Motor neuron (in vitro differentiated cells): ENCODE measurements at regions not wholly inside any gene's neighbourhood (a gene's known extent, or its start where the extent isn't known, plus 50 kb on each side); places are given as distances from the start of the nearest gene placed in this dataset.
"Not testable (repeated sequence)": the region's sequence is repeated elsewhere in the genome, so short reads cannot be mapped to it uniquely, and the experiment has no call there.

Experiments used
- ATAC-seq, 8 experiments: fragments of 200-7000 bp; cut with Tn5 transposase; replicated peaks in 6 of 8; 2 replicates each; pipeline ENCODE4 v1.8.0; 2021; ENCODE audit warnings: mild to moderate bottlenecking in 8 of 8, moderate library complexity in 8 of 8
- H3K27ac ChIP-seq, 2 donors: fragments of 250-450 bp; sonication (Bioruptor Pico); 2 replicates each; pipeline ENCODE4 v1.9.0; 2021; ENCODE audit warnings: antibody characterized with exemption in 2 of 2, mild to moderate bottlenecking in 2 of 2, moderate library complexity in 1 of 2
- H3K4me1 ChIP-seq, 2 donors: fragments of 250-450 bp; sonication (Bioruptor Pico); replicated peaks in 1 of 2; 2 replicates each; pipeline ENCODE4 v1.6.1; 2021; ENCODE audit warnings: antibody characterized with exemption in 2 of 2, mild to moderate bottlenecking in 2 of 2, moderate library complexity in 1 of 2
- H3K4me3 ChIP-seq, 5 donors: fragments of 250-450 bp; sonication (Bioruptor Pico); 2 replicates each; pipeline ENCODE4 v1.9.0; 2021; ENCODE audit warnings: antibody characterized with exemption in 5 of 5, mild to moderate bottlenecking in 5 of 5, moderate library complexity in 4 of 5
- WGBS, 10 experiments: fragments of 450-650 bp; shearing (Covaris generic); methylation state at CpG; one replicate each; pipeline ENCODE4 v1.0.0; 2022; 5-methylcytosine and 5-hydroxymethylcytosine counted together
- in situ Hi-C, 9 experiments: fragments of 400-800 bp; cut with MboI; loops; one replicate each; pipeline ENCODE4 v1.15.0; 2021; ENCODE audit warnings: low sequenced_read_pairs in 9 of 9, low pct_unique_long_range_greater_than_20kb in 2 of 9; ENCODE audit not compliant: unreplicated experiment in 9 of 9

- H3K4me1 ChIP-seq = no peaks in the 10 kb centered on the region
- no peak overlapping the region for H3K4me3 ChIP-seq
- in situ Hi-C loops = no loop called here
- no peak for ATAC-seq
- H3K27ac ChIP-seq = no peak overlapping the region
These were observed 854.7 kb downstream of the TMTC2 start for GRCh38 chr12:83541446-83541845.

- Histone ChIP-seq H3K4me3 (no peak overlapping the region), H3K27ac (no peak overlapping the region), H3K4me1 (no peaks in the 10 kb centered on the region)
- in situ Hi-C loops = no loop called here
- no peak for ATAC-seq
- WGBS, 10 experiments = 9 to 94% (median 60%) methylated on average over 1 to 3 of the region's 3 CpGs
These were observed 851.8 kb downstream of the TMTC2 start for GRCh38 chr12:83538361-83538965.

- Histone ChIP-seq H3K4me3 (no peak overlapping the region), H3K4me1 (no peaks in the 10 kb centered on the region), H3K27ac (no peak overlapping the region)
- in situ Hi-C loops = no loop called here
- no peak for ATAC-seq
- WGBS, 10 experiments = 20 to 80% (median 77%) methylated on average over 1 to 4 of the region's 4 CpGs; no CpG with 5 or more reads in 1 of the 10 experiments
These were observed 850.8 kb downstream of the TMTC2 start for GRCh38 chr12:83537428-83538053.

GRCh38 chr12:83536496-83536895 lies 849.8 kb downstream of the TMTC2 start:
- in situ Hi-C loops = no loop called here
- no peak overlapping the region for H3K4me3 ChIP-seq
- 43 to 100% (median 80%) methylated on average over 1 of the region's 1 CpG; no CpG with 5 or more reads in 3 of the 10 experiments for WGBS, 10 experiments
- H3K4me1 ChIP-seq = no peaks in the 10 kb centered on the region
- ATAC-seq = peak in 2 of 8 experiments; percentile 27 to 52
- H3K27ac ChIP-seq = no peak overlapping the region

- in situ Hi-C loops = no loop called here
- WGBS, 10 experiments = 36 to 100% (median 82%) methylated on average over 1 of the region's 1 CpG
- Histone ChIP-seq H3K27ac (no peak overlapping the region), H3K4me1 (no peaks in the 10 kb centered on the region), H3K4me3 (no peak overlapping the region)
- ATAC-seq = no peak
These were observed 841.9 kb downstream of the TMTC2 start for GRCh38 chr12:83528571-83528970.

GRCh38 chr12:83527810-83528209 lies 841.1 kb downstream of the TMTC2 start:
- Histone ChIP-seq H3K4me3 (no peak overlapping the region), H3K4me1 (no peaks in the 10 kb centered on the region), H3K27ac (no peak overlapping the region)
- in situ Hi-C loops = no loop called here
- WGBS, 10 experiments = 15 to 100% (median 86%) methylated on average over 1 of the region's 1 CpG; no CpG with 5 or more reads in 1 of the 10 experiments
- no peak for ATAC-seq

GRCh38 chr12:83515306-83516026 lies 828.8 kb downstream of the TMTC2 start:
- ATAC-seq = peak in 2 of 8 experiments; percentile 93
- Histone ChIP-seq H3K4me3 (no peak overlapping the region), H3K4me1 (no peaks in the 10 kb centered on the region), H3K27ac (no peak overlapping the region)
- 0 to 95% (median 89%) methylated on average over 2 to 3 of the region's 3 CpGs; no CpG with 5 or more reads in 1 of the 10 experiments for WGBS, 10 experiments
- in situ Hi-C loops = no loop called here

- Histone ChIP-seq H3K4me3 (no peak overlapping the region), H3K27ac (no peak overlapping the region), H3K4me1 (no peaks in the 10 kb centered on the region)
- in situ Hi-C loops = no loop called here
- peak in 4 of 8 experiments; percentile 29 to 69 (median 31) for ATAC-seq
- WGBS, 10 experiments = 71 to 100% (median 89%) methylated on average over 1 of the region's 1 CpG; no CpG with 5 or more reads in 3 of the 10 experiments
These were observed 827.7 kb downstream of the TMTC2 start for GRCh38 chr12:83514372-83514771.

GRCh38 chr12:83506841-83507240 lies 820.1 kb downstream of the TMTC2 start:
- 33 to 93% (median 53%) methylated on average over 3 to 5 of the region's 5 CpGs; no CpG with 5 or more reads in 5 of the 10 experiments for WGBS, 10 experiments
- Histone ChIP-seq H3K4me3 (no peak overlapping the region), H3K27ac (no peak overlapping the region), H3K4me1 (no peaks in the 10 kb centered on the region)
- in situ Hi-C loops = no loop called here
- ATAC-seq = no peak

GRCh38 chr12:83505586-83505985 lies 818.9 kb downstream of the TMTC2 start:
- Histone ChIP-seq H3K4me1 (no peaks in the 10 kb centered on the region), H3K27ac (no peak overlapping the region), H3K4me3 (no peak overlapping the region)
- ATAC-seq = no peak
- in situ Hi-C loops = no loop called here
- WGBS, 10 experiments = 17 to 100% (median 61%) methylated on average over 1 to 2 of the region's 2 CpGs; no CpG with 5 or more reads in 2 of the 10 experiments

- H3K27ac ChIP-seq, H3K4me3 ChIP-seq, H3K4me1 ChIP-seq, ATAC-seq, in situ Hi-C loops: not testable (repeated sequence)
These were observed 813.2 kb downstream of the TMTC2 start for GRCh38 chr12:83499894-83500293.

- Histone ChIP-seq H3K4me3 (no peak overlapping the region), H3K4me1 (no peaks in the 10 kb centered on the region), H3K27ac (no peak overlapping the region)
- 13 to 89% (median 81%) methylated on average over 1 to 3 of the region's 4 CpGs; no CpG with 5 or more reads in 1 of the 10 experiments for WGBS, 10 experiments
- in situ Hi-C loops = no loop called here
- no peak for ATAC-seq
These were observed 791.0 kb downstream of the TMTC2 start for GRCh38 chr12:83477696-83478095.

- in situ Hi-C loops = no loop called here
- Histone ChIP-seq H3K4me1 (no peaks in the 10 kb centered on the region), H3K27ac (no peak overlapping the region), H3K4me3 (no peak overlapping the region)
- no peak for ATAC-seq
- 44 to 100% (median 85%) methylated on average over 1 to 2 of the region's 2 CpGs for WGBS, 10 experiments
These were observed 790.3 kb downstream of the TMTC2 start for GRCh38 chr12:83476695-83477690.
